Ishikawa (cell line): ENCODE measurements at regions not wholly inside any gene's neighbourhood (a gene's known extent, or its start where the extent isn't known, plus 50 kb on each side); places are given as distances from the start of the nearest gene placed in this dataset.

Experiments used
- CEBPB ChIP-seq: IDR thresholded peaks from 2 replicates; pipeline ENCODE4 v1.6.1; 2012
- CREB1 ChIP-seq: IDR thresholded peaks from 2 replicates; pipeline ENCODE4 v1.6.1; 2012; ENCODE audit warnings: low read depth
- EGR1 ChIP-seq: IDR thresholded peaks from 2 replicates; pipeline ENCODE4 v1.6.1; 2012
- EP300 ChIP-seq: IDR thresholded peaks from 2 replicates; pipeline ENCODE4 v1.6.1; 2012; ENCODE audit warnings: borderline replicate concordance
- FOXM1 ChIP-seq: IDR thresholded peaks from 2 replicates; pipeline ENCODE4 v1.6.1; 2012; ENCODE audit warnings: low read depth, borderline replicate concordance
- MAX ChIP-seq: IDR thresholded peaks from 2 replicates; pipeline ENCODE4 v1.6.1; 2012
- NFIC ChIP-seq: IDR thresholded peaks from 2 replicates; pipeline ENCODE4 v1.6.1; 2012
- RAD21 ChIP-seq: IDR thresholded peaks from 2 replicates; pipeline ENCODE4 v1.6.1; 2012; ENCODE audit warnings: low read depth
- TAF1 ChIP-seq: IDR thresholded peaks from 2 replicates; pipeline ENCODE4 v1.6.1; 2012; ENCODE audit warnings: low read depth, mild to moderate bottlenecking
- TCF12 ChIP-seq: IDR thresholded peaks from 2 replicates; pipeline ENCODE4 v1.6.1; 2012; ENCODE audit warnings: low read depth
- TEAD4 ChIP-seq: IDR thresholded peaks from 2 replicates; pipeline ENCODE4 v1.6.1; 2012
- USF1 ChIP-seq: IDR thresholded peaks from 2 replicates; pipeline ENCODE4 v1.6.1; 2012
- YY1 ChIP-seq: IDR thresholded peaks from 2 replicates; pipeline ENCODE4 v1.6.1; 2012; ENCODE audit warnings: low read depth
- ZBTB7A ChIP-seq: IDR thresholded peaks from 2 replicates; pipeline ENCODE4 v1.6.1; 2012; ENCODE audit warnings: low read depth
- TF ChIP-seq, protein P1 (sequence below): IDR thresholded peaks from 2 replicates; pipeline ENCODE4 v1.6.1; 2012; ENCODE audit warnings: low read depth, mild to moderate bottlenecking

DNA sequence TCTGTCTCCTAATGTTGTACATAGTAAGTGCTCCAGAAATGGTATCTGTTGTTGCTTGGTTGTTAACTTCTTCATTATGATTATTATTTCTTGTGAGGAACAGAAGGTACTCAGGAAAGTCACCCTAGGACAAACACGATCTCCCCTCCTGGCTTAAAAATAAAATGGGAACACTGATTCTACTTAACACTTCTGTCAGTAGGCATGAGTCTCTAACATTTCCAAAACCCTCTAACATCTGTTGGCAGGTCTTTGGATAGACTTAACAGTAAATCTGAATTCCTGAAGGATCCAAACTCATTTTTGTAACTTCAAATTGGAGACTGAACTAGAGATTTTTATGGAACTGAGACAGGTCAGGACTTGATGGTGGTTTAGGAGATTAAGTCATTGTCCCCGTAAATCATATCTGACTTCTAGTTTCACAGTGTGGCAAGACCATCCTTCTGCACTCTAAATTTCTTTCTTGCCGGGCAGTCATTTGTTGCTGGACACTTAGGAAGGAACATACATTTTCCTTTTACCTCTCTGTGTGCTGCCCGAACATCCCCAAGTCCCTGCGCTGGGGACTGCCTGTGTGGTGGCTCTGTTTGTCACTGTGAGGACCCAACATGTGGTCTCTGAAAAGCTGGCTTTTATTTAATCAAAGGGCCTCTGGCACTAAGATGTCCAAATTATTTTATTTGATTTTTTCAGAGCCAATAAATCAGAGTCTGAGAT is 149.9 kb downstream of the NPIPB5 start:
- TF ChIP-seq ZBTB7A = no peak

- TF ChIP-seq MAX (no peak), TAF1 (no peak), RAD21 (no peak), EGR1 (no peak), USF1 (no peak), FOXM1 (no peak), NFIC (no peak), ZBTB7A (no peak)
- TF ChIP-seq, protein P1, sequence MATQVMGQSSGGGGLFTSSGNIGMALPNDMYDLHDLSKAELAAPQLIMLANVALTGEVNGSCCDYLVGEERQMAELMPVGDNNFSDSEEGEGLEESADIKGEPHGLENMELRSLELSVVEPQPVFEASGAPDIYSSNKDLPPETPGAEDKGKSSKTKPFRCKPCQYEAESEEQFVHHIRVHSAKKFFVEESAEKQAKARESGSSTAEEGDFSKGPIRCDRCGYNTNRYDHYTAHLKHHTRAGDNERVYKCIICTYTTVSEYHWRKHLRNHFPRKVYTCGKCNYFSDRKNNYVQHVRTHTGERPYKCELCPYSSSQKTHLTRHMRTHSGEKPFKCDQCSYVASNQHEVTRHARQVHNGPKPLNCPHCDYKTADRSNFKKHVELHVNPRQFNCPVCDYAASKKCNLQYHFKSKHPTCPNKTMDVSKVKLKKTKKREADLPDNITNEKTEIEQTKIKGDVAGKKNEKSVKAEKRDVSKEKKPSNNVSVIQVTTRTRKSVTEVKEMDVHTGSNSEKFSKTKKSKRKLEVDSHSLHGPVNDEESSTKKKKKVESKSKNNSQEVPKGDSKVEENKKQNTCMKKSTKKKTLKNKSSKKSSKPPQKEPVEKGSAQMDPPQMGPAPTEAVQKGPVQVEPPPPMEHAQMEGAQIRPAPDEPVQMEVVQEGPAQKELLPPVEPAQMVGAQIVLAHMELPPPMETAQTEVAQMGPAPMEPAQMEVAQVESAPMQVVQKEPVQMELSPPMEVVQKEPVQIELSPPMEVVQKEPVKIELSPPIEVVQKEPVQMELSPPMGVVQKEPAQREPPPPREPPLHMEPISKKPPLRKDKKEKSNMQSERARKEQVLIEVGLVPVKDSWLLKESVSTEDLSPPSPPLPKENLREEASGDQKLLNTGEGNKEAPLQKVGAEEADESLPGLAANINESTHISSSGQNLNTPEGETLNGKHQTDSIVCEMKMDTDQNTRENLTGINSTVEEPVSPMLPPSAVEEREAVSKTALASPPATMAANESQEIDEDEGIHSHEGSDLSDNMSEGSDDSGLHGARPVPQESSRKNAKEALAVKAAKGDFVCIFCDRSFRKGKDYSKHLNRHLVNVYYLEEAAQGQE = no peak
Observed at GRCh38 chr16:22661161-22661647, 150.5 kb downstream of the NPIPB5 start.

DNA sequence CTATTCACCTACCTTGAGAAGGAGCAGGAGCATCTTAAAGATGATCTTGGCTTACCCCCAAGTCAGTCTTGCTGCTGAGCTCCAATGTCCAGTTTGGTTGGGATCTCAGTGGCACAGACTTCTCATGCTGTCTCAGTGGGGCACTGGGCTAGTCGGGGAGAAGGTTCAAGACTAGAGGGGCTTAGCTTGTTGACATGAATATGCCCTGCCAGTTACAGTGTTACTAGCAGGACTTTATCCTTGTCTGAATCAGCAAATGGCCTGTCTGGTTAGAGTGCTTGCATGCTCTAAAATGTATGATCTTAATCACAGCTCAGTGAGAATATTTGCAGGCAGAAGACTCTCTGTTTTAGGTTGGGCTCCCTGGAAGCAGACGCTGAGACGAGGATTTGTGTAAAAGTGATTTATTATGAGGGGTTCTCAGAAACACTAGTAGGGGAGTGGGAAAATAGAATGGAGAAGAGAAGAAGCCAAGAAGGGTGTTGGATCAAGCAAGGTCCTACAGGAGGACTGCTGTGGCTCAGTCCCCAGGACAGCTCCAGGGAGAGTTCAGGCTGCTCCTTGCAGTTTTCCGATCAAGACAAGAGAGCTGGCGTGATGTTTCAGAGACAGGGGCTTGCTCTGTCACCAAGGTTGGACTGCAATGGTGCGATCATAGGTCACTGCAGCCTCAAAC is 150.4 kb upstream of the HS3ST2 start:
- TF ChIP-seq USF1 (no peak), TCF12 (no peak), FOXM1 (no peak), EP300 (no peak), CEBPB (no peak), ZBTB7A (no peak), TEAD4 (no peak), RAD21 (no peak), MAX (no peak), EGR1 (no peak), CREB1 (no peak), NFIC (no peak), YY1 (no peak), TAF1 (no peak)
- TF ChIP-seq, protein P1 = no peak

GRCh38 chr16:22664132-22664531 is 149.8 kb upstream of the HS3ST2 start:
- TF ChIP-seq EP300 = no peak
- TF ChIP-seq TCF12 = no peak
- TF ChIP-seq CEBPB = no peak
- no peak for TF ChIP-seq EGR1
- no peak for TF ChIP-seq TEAD4
- no peak for TF ChIP-seq USF1
- no peak for TF ChIP-seq FOXM1
- no peak for TF ChIP-seq YY1
- no peak for TF ChIP-seq NFIC
- no peak for TF ChIP-seq ZBTB7A
- TF ChIP-seq MAX = no peak
- no peak for TF ChIP-seq TAF1

DNA sequence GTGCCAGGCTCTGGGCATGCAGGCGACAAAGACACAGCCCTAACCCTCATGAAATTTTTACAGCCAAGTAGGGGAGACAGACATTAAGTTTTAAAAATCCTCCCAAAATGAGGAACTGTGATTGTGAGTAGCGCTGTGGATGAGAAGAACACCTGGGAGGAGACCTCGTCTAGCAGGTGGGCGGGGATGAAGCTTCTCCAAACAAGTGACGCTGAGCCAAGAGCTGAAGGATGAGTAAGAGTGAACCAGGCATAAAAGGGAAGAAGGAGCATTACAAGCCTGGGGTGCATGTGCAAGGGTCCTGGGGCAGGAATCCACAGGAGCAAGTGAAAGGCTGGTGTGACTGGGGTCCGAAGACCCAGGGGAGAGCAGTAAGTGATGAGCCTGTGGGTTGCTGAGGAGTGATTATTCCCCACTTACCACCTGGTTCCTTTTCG is 149.4 kb upstream of the HS3ST2 start:
- TF ChIP-seq FOXM1 (no peak), ZBTB7A (no peak), EGR1 (no peak), NFIC (no peak)
